ENCODE measurements at regions not wholly inside any gene's neighbourhood (a gene's known extent, or its start where the extent isn't known, plus 50 kb on each side); places are given as distances from the start of the nearest gene placed in this dataset.

DNA sequence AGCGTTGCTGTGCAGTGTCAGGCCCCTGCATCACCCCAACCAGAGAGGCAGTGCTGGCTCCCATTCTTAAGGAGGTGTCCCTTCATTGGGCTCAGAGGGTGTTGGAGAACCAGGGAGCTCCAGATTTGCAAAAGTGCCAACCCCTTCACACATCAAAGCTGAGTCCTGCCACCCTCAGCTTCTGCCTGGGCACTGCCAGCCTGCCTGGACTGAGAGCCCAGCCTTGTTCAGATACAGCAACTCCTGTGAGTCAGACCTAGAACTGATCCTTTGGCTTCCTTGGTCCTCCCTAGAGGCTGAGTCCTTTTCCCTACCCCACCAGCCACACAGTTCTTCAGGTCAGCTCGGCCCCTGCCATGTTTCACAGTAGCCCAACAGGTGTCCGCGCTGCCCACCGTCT, 424.9 kb upstream of the MYT1L start:
- no peak overlapping the region for H3K4me2 ChIP-seq (ENCODE audit: insufficient read depth, low read length)
- no peak overlapping the region for H3K4me3 ChIP-seq (ENCODE audit: insufficient read depth, low read length)
- no peaks in the 10 kb centered on the region for H3K27me3 ChIP-seq (ENCODE audit: insufficient read depth, low read length)
- no peaks in the 10 kb centered on the region for H3K36me3 ChIP-seq (ENCODE audit: insufficient read depth, low read length)
- H3K27ac ChIP-seq (ENCODE audit: low read depth, low read length), result no peak overlapping the region
- DNase-seq (ENCODE audit: insufficient read length, low spot score, missing footprints), result no peak
- H3K4me1 ChIP-seq (ENCODE audit: insufficient read depth, low read length), result no peaks in the 10 kb centered on the region
- H2AFZ ChIP-seq (ENCODE audit: low read length), result no peak overlapping the region
- H3K79me2 ChIP-seq (ENCODE audit: insufficient read depth, low read length), result no peaks in the 10 kb centered on the region
- TF ChIP-seq, protein P1, sequence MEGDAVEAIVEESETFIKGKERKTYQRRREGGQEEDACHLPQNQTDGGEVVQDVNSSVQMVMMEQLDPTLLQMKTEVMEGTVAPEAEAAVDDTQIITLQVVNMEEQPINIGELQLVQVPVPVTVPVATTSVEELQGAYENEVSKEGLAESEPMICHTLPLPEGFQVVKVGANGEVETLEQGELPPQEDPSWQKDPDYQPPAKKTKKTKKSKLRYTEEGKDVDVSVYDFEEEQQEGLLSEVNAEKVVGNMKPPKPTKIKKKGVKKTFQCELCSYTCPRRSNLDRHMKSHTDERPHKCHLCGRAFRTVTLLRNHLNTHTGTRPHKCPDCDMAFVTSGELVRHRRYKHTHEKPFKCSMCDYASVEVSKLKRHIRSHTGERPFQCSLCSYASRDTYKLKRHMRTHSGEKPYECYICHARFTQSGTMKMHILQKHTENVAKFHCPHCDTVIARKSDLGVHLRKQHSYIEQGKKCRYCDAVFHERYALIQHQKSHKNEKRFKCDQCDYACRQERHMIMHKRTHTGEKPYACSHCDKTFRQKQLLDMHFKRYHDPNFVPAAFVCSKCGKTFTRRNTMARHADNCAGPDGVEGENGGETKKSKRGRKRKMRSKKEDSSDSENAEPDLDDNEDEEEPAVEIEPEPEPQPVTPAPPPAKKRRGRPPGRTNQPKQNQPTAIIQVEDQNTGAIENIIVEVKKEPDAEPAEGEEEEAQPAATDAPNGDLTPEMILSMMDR (IDR thresholded peaks at IDR 0.05; ENCODE audit: extremely low read depth, low read depth, low read length), result no peak
- no peaks in the 10 kb centered on the region for H3K9me3 ChIP-seq (ENCODE audit: low read depth, low read length)
- no peaks in the 10 kb centered on the region for H4K20me1 ChIP-seq (ENCODE audit: insufficient read depth, low read length)

DNA sequence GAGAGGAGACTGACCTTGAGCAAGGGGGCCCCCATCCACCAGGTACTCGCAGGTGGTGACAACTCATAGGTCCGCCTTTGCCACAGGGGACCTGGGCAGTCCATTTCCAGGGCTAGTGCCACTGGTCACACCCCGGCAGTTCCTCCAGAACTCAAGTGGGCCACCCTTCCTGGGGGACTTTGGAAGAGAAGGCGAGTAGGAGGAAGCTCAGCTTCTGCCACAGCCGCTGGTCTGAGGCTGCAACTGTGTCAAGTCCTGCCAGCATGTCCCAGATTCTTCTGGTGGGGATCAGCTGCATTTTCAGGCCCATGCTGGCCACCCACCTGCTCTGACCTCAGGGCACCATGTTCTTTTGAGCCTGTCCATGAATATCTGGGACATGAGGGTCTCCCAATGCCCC, 423.9 kb upstream of the MYT1L start:
- H3K79me2 ChIP-seq (ENCODE audit: insufficient read depth, low read length), result no peaks in the 10 kb centered on the region
- DNase-seq (ENCODE audit: insufficient read length, low spot score, missing footprints), result no peak
- no peaks in the 10 kb centered on the region for H3K36me3 ChIP-seq (ENCODE audit: insufficient read depth, low read length)
- H3K4me2 ChIP-seq (ENCODE audit: insufficient read depth, low read length), result no peak overlapping the region
- no peak overlapping the region for H3K4me3 ChIP-seq (ENCODE audit: insufficient read depth, low read length)
- TF ChIP-seq, protein P1 (IDR thresholded peaks at IDR 0.05; ENCODE audit: extremely low read depth, low read depth, low read length), result no peak
- H3K27me3 ChIP-seq (ENCODE audit: insufficient read depth, low read length), result no peaks in the 10 kb centered on the region
- H2AFZ ChIP-seq (ENCODE audit: low read length), result no peak overlapping the region
- no peaks in the 10 kb centered on the region for H3K9me3 ChIP-seq (ENCODE audit: low read depth, low read length)
- H3K4me1 ChIP-seq (ENCODE audit: insufficient read depth, low read length), result no peaks in the 10 kb centered on the region
- H3K27ac ChIP-seq (ENCODE audit: low read depth, low read length), result no peak overlapping the region
- H4K20me1 ChIP-seq (ENCODE audit: insufficient read depth, low read length), result no peaks in the 10 kb centered on the region

DNA sequence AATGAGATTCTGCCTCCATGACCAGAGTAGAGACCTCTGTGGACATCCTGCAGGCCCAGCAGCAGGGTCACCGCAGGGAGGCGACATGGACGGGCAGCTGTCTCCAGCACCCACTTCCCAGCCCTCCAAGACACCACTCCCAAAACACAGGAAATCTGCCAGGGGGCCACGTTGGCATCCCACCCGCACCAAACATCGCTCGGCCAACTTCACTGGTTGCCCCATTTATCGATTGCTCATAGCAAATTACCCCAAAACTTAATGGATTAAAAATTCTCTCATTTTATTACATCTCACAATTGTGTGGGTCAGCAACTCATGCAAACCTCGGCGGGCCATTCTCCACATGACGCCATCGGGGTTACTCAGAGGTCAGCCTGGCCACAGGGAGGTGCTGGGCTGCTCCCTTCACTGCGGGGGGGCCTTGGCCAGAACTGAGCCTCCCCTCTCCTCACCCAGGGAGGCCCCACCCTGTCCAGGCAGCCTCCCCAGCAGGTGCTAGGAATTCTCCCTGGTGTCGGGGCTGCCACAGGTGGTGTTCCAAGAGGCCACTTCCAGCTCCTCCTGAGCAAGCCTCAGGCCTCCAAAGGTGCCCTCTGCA, 420.7 kb upstream of the MYT1L start:
- TF ChIP-seq, protein P1 (IDR thresholded peaks at IDR 0.05; ENCODE audit: extremely low read depth, low read depth, low read length), result no peak
- no peak overlapping the region for H3K4me2 ChIP-seq (ENCODE audit: insufficient read depth, low read length)
- H4K20me1 ChIP-seq (ENCODE audit: insufficient read depth, low read length), result no peaks in the 10 kb centered on the region
- H3K27ac ChIP-seq (ENCODE audit: low read depth, low read length), result no peak overlapping the region
- no peaks in the 10 kb centered on the region for H3K4me1 ChIP-seq (ENCODE audit: insufficient read depth, low read length)
- no peak overlapping the region for H3K4me3 ChIP-seq (ENCODE audit: insufficient read depth, low read length)
- DNase-seq (ENCODE audit: insufficient read length, low spot score, missing footprints), result peak; percentile 10
- H3K79me2 ChIP-seq (ENCODE audit: insufficient read depth, low read length), result no peaks in the 10 kb centered on the region
- H3K9me3 ChIP-seq (ENCODE audit: low read depth, low read length), result no peaks in the 10 kb centered on the region
- no peaks in the 10 kb centered on the region for H3K36me3 ChIP-seq (ENCODE audit: insufficient read depth, low read length)
- H3K27me3 ChIP-seq (ENCODE audit: insufficient read depth, low read length), result no peaks in the 10 kb centered on the region
- H2AFZ ChIP-seq (ENCODE audit: low read length), result no peak overlapping the region

DNA sequence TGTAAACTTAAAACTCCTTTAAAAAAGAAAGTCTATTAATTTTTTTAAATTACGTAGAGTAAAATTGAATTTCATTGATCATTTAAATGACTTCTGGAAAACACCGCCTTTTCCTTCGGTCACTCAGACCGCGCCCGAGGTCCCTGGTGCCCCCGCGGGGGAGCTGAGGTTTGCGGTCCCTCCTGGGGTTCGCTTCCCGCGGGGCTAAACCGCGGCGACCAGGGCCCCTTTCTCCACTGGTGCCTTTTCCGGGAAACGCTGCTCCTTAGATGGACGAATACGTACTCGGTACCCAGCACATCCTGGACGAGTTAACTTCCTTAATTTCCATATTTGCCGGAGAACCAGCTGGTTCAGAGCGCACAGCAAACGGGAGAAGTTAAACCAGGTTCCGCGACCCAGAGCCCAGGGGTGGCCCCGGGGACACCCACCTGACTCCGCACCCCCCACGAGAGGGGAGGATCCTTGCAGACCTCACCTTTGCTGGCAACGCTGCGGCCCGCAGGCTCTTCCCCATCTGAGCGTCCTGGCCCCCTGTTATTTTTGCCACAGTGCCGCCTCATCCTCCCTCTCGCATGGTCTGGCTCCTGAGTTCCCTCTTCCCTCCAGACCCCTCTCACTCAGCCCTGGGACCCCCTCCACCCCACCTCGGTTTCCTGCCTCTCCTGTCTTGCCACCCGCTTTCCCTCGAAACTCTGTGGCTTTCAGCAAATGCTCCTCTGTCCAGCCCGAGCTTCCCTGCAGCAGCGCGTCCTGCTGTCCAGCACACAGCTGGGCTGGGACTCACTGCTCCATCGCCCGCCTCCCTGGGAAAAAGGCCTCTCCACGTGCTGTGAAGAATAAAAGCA, 420.0 kb upstream of the MYT1L start:
- H3K4me2 ChIP-seq (ENCODE audit: insufficient read depth, low read length), result no peak overlapping the region
- no peaks in the 10 kb centered on the region for H3K79me2 ChIP-seq (ENCODE audit: insufficient read depth, low read length)
- no peak overlapping the region for H3K27ac ChIP-seq (ENCODE audit: low read depth, low read length)
- H3K4me1 ChIP-seq (ENCODE audit: insufficient read depth, low read length), result no peaks in the 10 kb centered on the region
- no peaks in the 10 kb centered on the region for H3K27me3 ChIP-seq (ENCODE audit: insufficient read depth, low read length)
- DNase-seq (ENCODE audit: insufficient read length, low spot score, missing footprints), result no peak
- H3K36me3 ChIP-seq (ENCODE audit: insufficient read depth, low read length), result no peaks in the 10 kb centered on the region
- no peak overlapping the region for H3K4me3 ChIP-seq (ENCODE audit: insufficient read depth, low read length)
- H4K20me1 ChIP-seq (ENCODE audit: insufficient read depth, low read length), result no peaks in the 10 kb centered on the region
- H3K9me3 ChIP-seq (ENCODE audit: low read depth, low read length), result no peaks in the 10 kb centered on the region
- no peak overlapping the region for H2AFZ ChIP-seq (ENCODE audit: low read length)
- TF ChIP-seq, protein P1 (IDR thresholded peaks at IDR 0.05; ENCODE audit: extremely low read depth, low read depth, low read length), result no peak

Data from osteoblast (primary cell).